ENCODE measurements at regions not wholly inside any gene's neighbourhood (a gene's known extent, or its start where the extent isn't known, plus 50 kb on each side); places are given as distances from the start of the nearest gene placed in this dataset.
"Not testable (repeated sequence)": the region's sequence is repeated elsewhere in the genome, so short reads cannot be mapped to it uniquely, and the experiment has no call there.

- Mint-ChIP-seq H3K27ac (no peak overlapping the region), H3K9me3 (no peaks in the 10 kb centered on the region), H3K27me3 (ENCODE audit: low read depth) (no peaks in the 10 kb centered on the region), H3K4me3 (no peak overlapping the region), H3K36me3 (ENCODE audit: low read depth) (no peaks in the 10 kb centered on the region), H3K4me1 (ENCODE audit: low read depth) (no peaks in the 10 kb centered on the region)
- DNase-seq (ENCODE audit: low spot score) = no peak
Observed at GRCh38 chr1:30005972-30006619, 717.3 kb downstream of the MATN1 start.

- Mint-ChIP-seq H3K4me3 (no peak overlapping the region), H3K36me3 (ENCODE audit: low read depth) (no peaks in the 10 kb centered on the region), H3K27me3 (ENCODE audit: low read depth) (no peaks in the 10 kb centered on the region), H3K4me1 (ENCODE audit: low read depth) (no peaks in the 10 kb centered on the region), H3K9me3 (no peaks in the 10 kb centered on the region), H3K27ac (no peak overlapping the region)
- no peak for DNase-seq (ENCODE audit: low spot score)
Observed at GRCh38 chr1:30001732-30002039, 721.7 kb downstream of the MATN1 start.

GRCh38 chr1:30001011-30001731 is 722.2 kb downstream of the MATN1 start:
- no peaks in the 10 kb centered on the region for H3K4me1 Mint-ChIP-seq (ENCODE audit: low read depth)

DNA sequence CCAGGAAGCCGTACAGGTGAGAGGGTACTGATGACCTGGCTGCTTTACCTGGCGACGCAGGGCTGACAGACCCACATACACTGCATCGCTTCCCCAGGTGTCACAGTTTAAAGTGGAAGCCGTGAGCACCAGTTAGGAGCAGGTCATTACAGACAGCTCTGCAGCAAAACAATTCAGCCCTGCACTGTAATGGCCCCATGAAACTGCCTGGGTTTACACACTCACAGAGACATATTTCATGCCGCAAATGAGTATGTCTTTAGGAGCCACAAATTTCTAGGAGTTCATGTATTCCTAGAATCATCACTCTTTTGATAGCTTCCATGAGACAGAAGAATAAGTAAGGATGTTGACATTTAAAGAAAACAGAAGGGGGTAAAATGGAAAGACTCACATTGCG is 723.1 kb downstream of the MATN1 start:
- Mint-ChIP-seq H3K4me1 (ENCODE audit: low read depth) (no peaks in the 10 kb centered on the region), H3K27me3 (ENCODE audit: low read depth) (no peaks in the 10 kb centered on the region), H3K4me3 (no peak overlapping the region), H3K36me3 (ENCODE audit: low read depth) (no peaks in the 10 kb centered on the region), H3K9me3 (peaks cover 3% of the 10 kb centered on the region), H3K27ac (no peak overlapping the region)
- no peak for DNase-seq (ENCODE audit: low spot score)

More at GRCh38 chr1:30001011-30001731, 722.2 kb downstream of the MATN1 start:
- no peak for DNase-seq (ENCODE audit: low spot score)
- Mint-ChIP-seq H3K36me3 (ENCODE audit: low read depth) (no peaks in the 10 kb centered on the region), H3K27me3 (ENCODE audit: low read depth) (no peaks in the 10 kb centered on the region), H3K27ac (no peak overlapping the region), H3K9me3 (no peaks in the 10 kb centered on the region), H3K4me3 (no peak overlapping the region)

DNA sequence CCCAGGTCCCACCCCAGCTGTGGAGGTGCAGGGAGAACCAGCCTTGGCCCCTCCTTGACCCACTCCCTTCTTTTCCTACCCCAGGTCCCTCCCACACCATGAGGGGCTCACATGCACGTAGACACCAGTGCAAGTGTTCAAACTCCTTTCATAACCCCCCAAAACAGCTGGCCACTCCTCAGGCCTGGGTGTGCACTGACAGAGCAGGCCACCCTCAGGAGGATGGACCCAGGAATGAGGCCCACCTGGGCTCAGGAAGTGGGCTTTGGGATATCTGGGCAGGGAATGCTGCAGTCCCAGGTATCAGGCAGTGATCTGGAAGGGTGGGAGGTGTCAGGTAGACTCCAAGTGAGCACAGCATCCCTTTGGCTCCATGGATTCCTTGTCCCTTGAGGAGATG is 723.8 kb downstream of the MATN1 start:
- no peak for DNase-seq (ENCODE audit: low spot score)
- Mint-ChIP-seq H3K27me3 (ENCODE audit: low read depth) (no peaks in the 10 kb centered on the region), H3K36me3 (ENCODE audit: low read depth) (no peaks in the 10 kb centered on the region), H3K4me3 (no peak overlapping the region), H3K9me3 (peaks cover 8% of the 10 kb centered on the region), H3K4me1 (ENCODE audit: low read depth) (no peaks in the 10 kb centered on the region), H3K27ac (no peak overlapping the region)

- Mint-ChIP-seq H3K27ac (no peak overlapping the region), H3K27me3 (ENCODE audit: low read depth) (no peaks in the 10 kb centered on the region), H3K4me3 (no peak overlapping the region), H3K4me1 (ENCODE audit: low read depth) (no peaks in the 10 kb centered on the region), H3K36me3 (ENCODE audit: low read depth) (no peaks in the 10 kb centered on the region), H3K9me3 (peaks cover 8% of the 10 kb centered on the region)
- no peak for DNase-seq (ENCODE audit: low spot score)
Observed at GRCh38 chr1:29998686-29999085, 724.7 kb downstream of the MATN1 start.

GRCh38 chr1:29997818-29998217 is 725.6 kb downstream of the MATN1 start:
- H3K36me3 Mint-ChIP-seq (ENCODE audit: low read depth); H3K4me3 Mint-ChIP-seq; H3K4me1 Mint-ChIP-seq (ENCODE audit: low read depth); DNase-seq (ENCODE audit: low spot score); H3K27ac Mint-ChIP-seq; H3K27me3 Mint-ChIP-seq (ENCODE audit: low read depth): not testable (repeated sequence)
- H3K9me3 Mint-ChIP-seq = peaks cover 14% of the 10 kb centered on the region

GRCh38 chr1:29993950-29994349 is 729.4 kb downstream of the MATN1 start:
- Mint-ChIP-seq H3K4me3 (no peak overlapping the region), H3K4me1 (ENCODE audit: low read depth) (peaks cover 2% of the 10 kb centered on the region), H3K36me3 (ENCODE audit: low read depth) (no peaks in the 10 kb centered on the region), H3K9me3 (peaks cover 14% of the 10 kb centered on the region), H3K27me3 (ENCODE audit: low read depth) (no peaks in the 10 kb centered on the region), H3K27ac (no peak overlapping the region)
- DNase-seq (ENCODE audit: low spot score) = no peak

DNA sequence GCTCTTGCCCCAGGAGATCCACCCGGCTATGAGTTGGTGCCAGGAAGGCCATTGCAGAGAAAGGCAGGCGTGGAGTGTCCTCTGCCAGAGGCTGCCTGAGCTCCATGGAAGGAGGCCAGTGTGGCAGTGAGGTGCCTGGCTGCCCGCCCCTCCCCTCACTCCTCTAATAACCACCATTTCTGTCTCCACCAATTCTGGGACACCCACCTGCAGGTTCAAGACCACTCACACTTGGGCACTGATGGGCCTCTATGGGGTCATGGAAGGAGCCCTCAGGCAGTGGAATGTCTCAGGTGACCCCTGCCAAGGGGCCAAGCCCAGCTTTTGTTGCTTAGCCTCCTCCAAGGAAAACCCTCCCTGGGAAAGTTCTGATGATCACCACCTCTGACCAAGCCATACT is 731.6 kb downstream of the MATN1 start:
- Mint-ChIP-seq H3K27me3 (ENCODE audit: low read depth) (no peaks in the 10 kb centered on the region), H3K4me1 (ENCODE audit: low read depth) (peaks cover 2% of the 10 kb centered on the region), H3K4me3 (no peak overlapping the region), H3K27ac (no peak overlapping the region), H3K9me3 (peaks cover 14% of the 10 kb centered on the region), H3K36me3 (ENCODE audit: low read depth) (no peaks in the 10 kb centered on the region)
- DNase-seq (ENCODE audit: low spot score) = no peak

DNA sequence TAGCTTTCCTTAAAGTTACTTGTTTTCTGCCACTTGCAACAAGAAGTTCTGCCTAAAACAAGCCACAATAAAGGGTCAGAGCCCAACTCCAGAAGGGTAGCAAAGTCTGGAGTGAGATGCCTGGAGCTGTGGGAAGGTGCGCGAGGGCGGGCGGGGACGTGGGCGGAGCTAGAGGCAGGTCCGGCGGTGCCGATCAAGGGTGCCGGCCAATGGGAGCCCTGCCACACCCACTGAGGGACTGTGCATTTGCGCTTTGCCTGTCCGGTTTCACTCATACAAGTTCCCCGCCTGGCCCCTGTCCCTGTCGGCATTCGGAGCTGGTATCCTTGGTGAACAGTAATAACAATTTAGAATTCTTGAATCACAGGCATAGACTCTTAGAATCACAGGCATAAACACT is 732.4 kb downstream of the MATN1 start:
- H3K9me3 Mint-ChIP-seq = peaks cover 13% of the 10 kb centered on the region
- no peak overlapping the region for H3K27ac Mint-ChIP-seq
- H3K4me3 Mint-ChIP-seq = no peak overlapping the region
- H3K27me3 Mint-ChIP-seq (ENCODE audit: low read depth) = no peaks in the 10 kb centered on the region
- DNase-seq (ENCODE audit: low spot score) = no peak
- peaks cover 2% of the 10 kb centered on the region for H3K4me1 Mint-ChIP-seq (ENCODE audit: low read depth)
- H3K36me3 Mint-ChIP-seq (ENCODE audit: low read depth) = no peaks in the 10 kb centered on the region

- Mint-ChIP-seq H3K27me3 (ENCODE audit: low read depth) (no peaks in the 10 kb centered on the region), H3K4me3 (no peak overlapping the region), H3K4me1 (ENCODE audit: low read depth) (peaks cover 2% of the 10 kb centered on the region), H3K9me3 (peaks cover 11% of the 10 kb centered on the region), H3K27ac (no peak overlapping the region), H3K36me3 (ENCODE audit: low read depth) (no peaks in the 10 kb centered on the region)
- no peak for DNase-seq (ENCODE audit: low spot score)
Observed at GRCh38 chr1:29990304-29990703, 733.1 kb downstream of the MATN1 start.

GRCh38 chr1:29986986-29987385 is 736.4 kb downstream of the MATN1 start:
- no peak overlapping the region for H3K27ac Mint-ChIP-seq

DNA sequence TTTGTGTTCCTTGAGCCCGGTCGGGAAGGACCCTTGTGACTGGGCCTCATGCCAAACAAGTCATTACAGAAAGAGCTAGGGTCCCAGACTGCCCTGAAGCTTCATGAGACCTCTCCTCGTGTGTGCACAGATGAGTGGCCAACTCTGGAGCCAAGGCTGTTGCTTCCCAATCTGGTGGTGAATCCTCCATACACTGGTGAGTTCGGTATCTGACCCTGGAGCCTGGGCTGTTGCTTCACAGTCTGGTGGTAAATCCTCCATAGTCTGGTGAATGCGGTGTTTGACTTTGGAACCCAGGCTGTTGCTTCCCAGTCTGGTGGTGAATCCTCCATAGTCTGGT is 737.8 kb downstream of the MATN1 start:
- Mint-ChIP-seq H3K27me3 (ENCODE audit: low read depth) (no peaks in the 10 kb centered on the region), H3K4me1 (ENCODE audit: low read depth) (peaks cover 2% of the 10 kb centered on the region), H3K4me3 (no peak overlapping the region), H3K9me3 (no peaks in the 10 kb centered on the region), H3K27ac (no peak overlapping the region), H3K36me3 (ENCODE audit: low read depth) (no peaks in the 10 kb centered on the region)
- DNase-seq (ENCODE audit: low spot score) = no peak

More at GRCh38 chr1:29986986-29987385, 736.4 kb downstream of the MATN1 start:
- H3K4me1 Mint-ChIP-seq (ENCODE audit: low read depth) = peaks cover 2% of the 10 kb centered on the region
- no peaks in the 10 kb centered on the region for H3K9me3 Mint-ChIP-seq
- H3K4me3 Mint-ChIP-seq = no peak overlapping the region
- DNase-seq (ENCODE audit: low spot score) = no peak
- H3K36me3 Mint-ChIP-seq (ENCODE audit: low read depth) = no peaks in the 10 kb centered on the region
- no peaks in the 10 kb centered on the region for H3K27me3 Mint-ChIP-seq (ENCODE audit: low read depth)

DNA sequence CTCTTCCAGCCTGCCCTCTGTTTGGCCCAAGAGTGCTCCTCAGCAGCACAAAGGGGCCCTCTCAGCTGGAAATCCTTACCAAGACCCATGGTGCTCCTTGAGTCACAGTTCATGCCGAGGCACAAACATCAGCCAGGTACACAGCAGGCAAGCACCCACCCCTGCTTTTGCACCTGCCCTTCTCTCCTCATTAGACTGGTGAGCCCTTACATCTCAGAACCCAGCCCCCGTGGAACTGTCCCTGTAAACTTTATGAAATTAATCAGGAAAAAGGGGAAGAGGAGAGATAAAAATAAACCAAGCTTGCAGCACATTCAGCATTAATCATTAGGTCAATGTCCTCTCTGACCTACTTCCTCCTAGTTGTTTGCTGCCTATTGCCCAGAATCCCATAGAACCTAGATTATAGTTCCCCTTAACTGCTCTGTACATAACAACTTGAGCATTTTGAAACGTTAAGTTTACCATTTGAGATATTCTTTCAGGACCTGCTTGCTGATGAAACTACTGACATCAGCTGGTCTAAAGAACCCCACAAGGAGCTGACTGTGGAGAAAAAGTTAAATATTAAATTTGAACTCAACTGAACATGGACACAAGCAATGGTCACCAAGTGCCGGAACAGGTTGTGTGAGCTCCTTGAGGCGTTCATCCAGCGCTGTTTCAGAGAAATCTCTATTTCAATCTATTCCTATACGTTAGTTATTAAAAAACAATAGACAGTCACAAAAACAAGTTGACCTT is 738.4 kb downstream of the MATN1 start:
- H3K36me3 Mint-ChIP-seq (ENCODE audit: low read depth) = no peaks in the 10 kb centered on the region
- no peak for DNase-seq (ENCODE audit: low spot score)
- no peaks in the 10 kb centered on the region for H3K9me3 Mint-ChIP-seq
- peaks cover 2% of the 10 kb centered on the region for H3K4me1 Mint-ChIP-seq (ENCODE audit: low read depth)
- no peak overlapping the region for H3K27ac Mint-ChIP-seq
- H3K4me3 Mint-ChIP-seq = no peak overlapping the region
- H3K27me3 Mint-ChIP-seq (ENCODE audit: low read depth) = no peaks in the 10 kb centered on the region
